H1 (cell line): ENCODE measurements at regions not wholly inside any gene's neighbourhood (a gene's known extent, or its start where the extent isn't known, plus 50 kb on each side); places are given as distances from the start of the nearest gene placed in this dataset.
"Not testable (repeated sequence)": the region's sequence is repeated elsewhere in the genome, so short reads cannot be mapped to it uniquely, and the experiment has no call there.

ENCODE experiments used
- CTCF ChIA-PET: fragments of 300-600 bp; sonication (Branson Sonifier 250); formaldehyde crosslinking; loops from one replicate; lab custom pipeline; 2021; ENCODE audit not compliant: partially characterized antibody; lab: Charles Lee
- POLR2A ChIA-PET: fragments of 300-600 bp; sonication (Branson Sonifier 250); formaldehyde crosslinking; loops from one replicate; lab custom pipeline; 2021; ENCODE audit warnings: inconsistent platforms; ENCODE audit not compliant: partially characterized antibody; lab: Charles Lee
- DNase-seq, 2 experiments: peaks; one replicate each; pipeline versions ENCODE4 v3.0.0 to v3.0.0-alpha.2; 2010 to 2022; ENCODE audit warnings: low spot score in 2 of 2, low read depth in 1 of 2, mixed read lengths in 1 of 2
- FAIRE-seq: peaks from 2 replicates; lab custom pipeline; 2011; peaks lifted over from hg19 to GRCh38; lab: Jason Lieb, UNC
- H2AFZ ChIP-seq: 2 replicates; pipeline ENCODE4 v1.8.1; 2012; ENCODE audit warnings: low read length, inconsistent platforms
- H2AK5ac ChIP-seq: 2 replicates; pipeline ENCODE4 v1.6.1; 2013; ENCODE audit warnings: low read depth, low read length
- H2BK120ac ChIP-seq: replicated peaks from 2 replicates; pipeline ENCODE3; 2013; ENCODE audit warnings: low read depth, low read length, inconsistent platforms
- H2BK12ac ChIP-seq: 2 replicates; pipeline ENCODE4 v1.6.1; 2013; ENCODE audit warnings: low read depth, low read length
- H2BK15ac ChIP-seq: 2 replicates; pipeline ENCODE4 v1.6.1; 2013; ENCODE audit warnings: low read length
- H2BK20ac ChIP-seq: 2 replicates; pipeline ENCODE4 v1.6.1; 2013; ENCODE audit warnings: low read length
- H2BK5ac ChIP-seq: 2 replicates; pipeline ENCODE4 v1.6.1; 2013; ENCODE audit warnings: low read depth, low read length
- H3K14ac ChIP-seq: 2 replicates; pipeline ENCODE4 v1.6.1; 2013; ENCODE audit warnings: inconsistent platforms; ENCODE audit not compliant: insufficient read length
- H3K18ac ChIP-seq: 2 replicates; pipeline ENCODE4 v1.6.1; 2013; ENCODE audit warnings: low read length; ENCODE audit errors: extremely low read depth
- H3K23ac ChIP-seq: 2 replicates; pipeline ENCODE4 v1.6.1; 2013; ENCODE audit warnings: inconsistent platforms; ENCODE audit not compliant: insufficient read length
- H3K23me2 ChIP-seq: 2 replicates; pipeline ENCODE4 v1.6.1; 2013; ENCODE audit warnings: low read depth, low read length
- H3K27ac ChIP-seq: 2 replicates; pipeline ENCODE4 v1.6.1; 2011; ENCODE audit warnings: low read depth, low read length, inconsistent platforms
- H3K27me3 ChIP-seq, 4 experiments: replicated peaks in 1 of 4; 1 replicate in 1 of 4; 2 replicates in 3 of 4; pipeline versions ENCODE4 v1.6.1 to v1.8.1; 2011 to 2013; ENCODE audit warnings: low read length in 3 of 4, mild to moderate bottlenecking in 3 of 4, inconsistent platforms in 2 of 4, mixed read lengths in 2 of 4, moderate library complexity in 1 of 4; ENCODE audit not compliant: control insufficient read depth in 3 of 4, insufficient read depth in 3 of 4; ENCODE audit errors: extremely low read depth in 1 of 4
- H3K36me3 ChIP-seq, 4 experiments: 2 replicates each; pipeline versions ENCODE4 v1.6.1 to v1.8.1; 2011 to 2013; ENCODE audit warnings: mild to moderate bottlenecking in 4 of 4, low read length in 3 of 4, moderate library complexity in 2 of 4, control low read depth in 1 of 4, inconsistent platforms in 1 of 4; ENCODE audit not compliant: insufficient read depth in 4 of 4, control insufficient read depth in 2 of 4
- H3K4ac ChIP-seq: replicated peaks from 2 replicates; pipeline ENCODE3; 2013; ENCODE audit warnings: low read length, low read depth, mixed read lengths, inconsistent platforms; ENCODE audit not compliant: insufficient read length
- H3K4me1 ChIP-seq, 4 experiments: replicated peaks in 1 of 4; 1 replicate in 1 of 4; 2 replicates in 3 of 4; pipeline versions ENCODE4 v1.6.1 to v1.8.1; 2011 to 2013; ENCODE audit warnings: low read length in 3 of 4, inconsistent platforms in 2 of 4, mixed read lengths in 1 of 4; ENCODE audit not compliant: insufficient read depth in 4 of 4, control insufficient read depth in 3 of 4
- H3K4me2 ChIP-seq, 2 experiments: 2 replicates each; pipeline versions ENCODE4 v1.6.1 to v1.8.1; 2011 to 2013; ENCODE audit warnings: low read depth in 2 of 2, low read length in 2 of 2, control low read depth in 1 of 2, inconsistent platforms in 1 of 2, mild to moderate bottlenecking in 1 of 2; ENCODE audit not compliant: insufficient read depth in 1 of 2
- H3K4me3 ChIP-seq, 4 experiments: fragments of 200-600, 300-600 bp in 1 of 4; sonication (generic), shearing (Covaris generic), sonication (Bioruptor Twin) in 1 of 4; 2 replicates each; pipeline versions ENCODE4 v1.5.1 to v1.8.1; 2011 to 2016; ENCODE audit warnings: low read length in 4 of 4, low read depth in 3 of 4, control low read depth in 2 of 4, inconsistent platforms in 2 of 4, mild to moderate bottlenecking in 2 of 4, mixed read lengths in 1 of 4, moderate library complexity in 1 of 4; ENCODE audit not compliant: insufficient read depth in 2 of 4; ENCODE audit errors: extremely low read depth in 1 of 4
- H3K56ac ChIP-seq: replicated peaks from 2 replicates; pipeline ENCODE3; 2013; ENCODE audit warnings: low read depth, mild to moderate bottlenecking, mixed read lengths, low read length, inconsistent platforms; ENCODE audit not compliant: insufficient read length
- H3K79me1 ChIP-seq: 2 replicates; pipeline ENCODE4 v1.6.1; 2013; ENCODE audit warnings: low read depth, low read length, control low read depth
- H3K79me2 ChIP-seq, 2 experiments: 2 replicates each; pipeline versions ENCODE4 v1.6.1 to v1.8.1; 2012 to 2013; ENCODE audit warnings: low read length in 2 of 2, mild to moderate bottlenecking in 2 of 2, inconsistent platforms in 1 of 2; ENCODE audit not compliant: insufficient read depth in 2 of 2, control insufficient read depth in 1 of 2
- H3K9ac ChIP-seq, 4 experiments: replicated peaks in 1 of 4; 1 replicate in 1 of 4; 2 replicates in 3 of 4; pipeline versions ENCODE4 v1.6.1 to v1.8.1; 2011 to 2013; ENCODE audit warnings: low read depth in 3 of 4, low read length in 3 of 4, control low read depth in 2 of 4, mild to moderate bottlenecking in 2 of 4, moderate library complexity in 2 of 4, inconsistent platforms in 1 of 4; ENCODE audit errors: extremely low read depth in 1 of 4
- H3K9me3 ChIP-seq, 2 experiments: 2 replicates each; pipeline versions ENCODE4 v1.6.1 to v1.8.1; 2012 to 2013; ENCODE audit warnings: mild to moderate bottlenecking in 2 of 2, moderate library complexity in 2 of 2, control low read depth in 1 of 2, inconsistent platforms in 1 of 2, low read depth in 1 of 2, low read length in 1 of 2, mixed read lengths in 1 of 2; ENCODE audit not compliant: insufficient read depth in 2 of 2
- H4K20me1 ChIP-seq, 2 experiments: replicated peaks in 1 of 2; 2 replicates each; pipeline versions ENCODE3 to v1.8.1; 2011 to 2013; ENCODE audit warnings: inconsistent platforms in 2 of 2, low read length in 2 of 2, mild to moderate bottlenecking in 1 of 2; ENCODE audit not compliant: insufficient read depth in 2 of 2, control insufficient read depth in 1 of 2
- H4K5ac ChIP-seq: 2 replicates; pipeline ENCODE4 v1.6.1; 2013; ENCODE audit warnings: low read length, low read depth, mixed read lengths, inconsistent platforms; ENCODE audit not compliant: insufficient read length
- H4K8ac ChIP-seq: 2 replicates; pipeline ENCODE4 v1.8.0; 2013; ENCODE audit warnings: mild to moderate bottlenecking, moderate library complexity, low read length, inconsistent platforms; ENCODE audit not compliant: insufficient read depth; ENCODE audit errors: extremely low read depth
- H4K91ac ChIP-seq: replicated peaks from 2 replicates; pipeline ENCODE3; 2013; ENCODE audit warnings: low read length, mixed read lengths, inconsistent platforms; ENCODE audit not compliant: insufficient read length
- WGBS, 2 experiments: shearing (Covaris generic) in 1 of 2; methylation state at CpG; one replicate each; pipeline versions ENCODE4 v1.1.6 to v1.1.7; 2013 to 2015; ENCODE audit warnings: low lambda C conversion rate in 2 of 2, mixed read lengths in 2 of 2, inconsistent platforms in 1 of 2, low coverage in 1 of 2, missing lambda C conversion rate in 1 of 2; ENCODE audit not compliant: insufficient replicate concordance in 2 of 2, insufficient coverage in 1 of 2, insufficient read length in 1 of 2; ENCODE audit errors: extremely low coverage in 1 of 2, missing lambda C conversion rate in 1 of 2; 5-methylcytosine and 5-hydroxymethylcytosine counted together

DNA sequence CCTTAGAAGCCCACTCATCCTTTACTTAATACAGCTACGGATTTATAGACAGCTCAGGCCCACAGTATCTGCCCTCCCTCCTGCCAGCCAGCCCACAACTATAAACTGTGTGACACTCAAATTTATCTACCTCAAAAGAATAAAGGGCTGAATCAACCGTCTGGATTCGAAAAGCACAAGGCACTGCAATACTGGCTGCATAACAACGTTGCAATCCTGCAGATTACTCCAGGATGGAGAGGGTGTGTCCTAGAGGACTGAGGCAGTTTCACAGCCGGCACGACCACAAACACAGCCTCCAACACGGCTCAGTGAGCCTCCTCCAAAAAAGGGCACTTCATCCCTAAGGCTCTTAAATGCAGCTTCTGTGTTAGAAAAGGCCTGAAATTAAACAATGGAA, 138.3 kb upstream of the EFCAB3 start:
- H3K27ac ChIP-seq, POLR2A ChIA-PET, H2BK15ac ChIP-seq, H3K4me2 ChIP-seq, H4K91ac ChIP-seq, FAIRE-seq, H3K79me2 ChIP-seq, H3K79me1 ChIP-seq, H3K4me3 ChIP-seq, H2BK12ac ChIP-seq, H2AFZ ChIP-seq, H2BK5ac ChIP-seq, H4K20me1 ChIP-seq, H3K56ac ChIP-seq, H3K4ac ChIP-seq, H3K9me3 ChIP-seq, H4K5ac ChIP-seq, CTCF ChIA-PET, H3K14ac ChIP-seq, H4K8ac ChIP-seq, H3K4me1 ChIP-seq, H2BK20ac ChIP-seq, H3K23ac ChIP-seq, H3K36me3 ChIP-seq, H2AK5ac ChIP-seq, H3K9ac ChIP-seq, H3K18ac ChIP-seq, H3K23me2 ChIP-seq, DNase-seq, H3K27me3 ChIP-seq, H2BK120ac ChIP-seq: not testable (repeated sequence)
- 84% methylated on average over 7 of the region's 7 CpGs; no CpG with 5 or more reads in 1 of the 2 experiments for WGBS, 2 experiments

- H2BK20ac ChIP-seq, H3K36me3 ChIP-seq, H3K56ac ChIP-seq, H2BK12ac ChIP-seq, DNase-seq, CTCF ChIA-PET, H3K4me1 ChIP-seq, H3K27ac ChIP-seq, H4K5ac ChIP-seq, H2AFZ ChIP-seq, H3K14ac ChIP-seq, H3K23ac ChIP-seq, H3K27me3 ChIP-seq, H2BK120ac ChIP-seq, H3K79me2 ChIP-seq, H3K4me3 ChIP-seq, H4K8ac ChIP-seq, H3K23me2 ChIP-seq, POLR2A ChIA-PET, H3K9me3 ChIP-seq, H2AK5ac ChIP-seq, H3K9ac ChIP-seq, H3K4ac ChIP-seq, FAIRE-seq, H2BK15ac ChIP-seq, H4K20me1 ChIP-seq, H3K79me1 ChIP-seq, H3K18ac ChIP-seq, H3K4me2 ChIP-seq, H4K91ac ChIP-seq, H2BK5ac ChIP-seq: not testable (repeated sequence)
- WGBS, 2 experiments: 83% methylated on average over 3 of the region's 3 CpGs; no CpG with 5 or more reads in 1 of the 2 experiments
These were observed 140.8 kb upstream of the EFCAB3 start for GRCh38 chr17:62239569-62239968.
